H1 (cell line): ENCODE measurements at regions not wholly inside any gene's neighbourhood (a gene's known extent, or its start where the extent isn't known, plus 50 kb on each side); places are given as distances from the start of the nearest gene placed in this dataset.

Source experiments
- CTCF ChIA-PET: fragments of 300-600 bp; sonication (Branson Sonifier 250); formaldehyde crosslinking; loops from one replicate; lab custom pipeline; 2021; ENCODE audit not compliant: partially characterized antibody; lab: Charles Lee
- POLR2A ChIA-PET: fragments of 300-600 bp; sonication (Branson Sonifier 250); formaldehyde crosslinking; loops from one replicate; lab custom pipeline; 2021; ENCODE audit warnings: inconsistent platforms; ENCODE audit not compliant: partially characterized antibody; lab: Charles Lee
- DNase-seq, 2 experiments: peaks; one replicate each; pipeline versions ENCODE4 v3.0.0 to v3.0.0-alpha.2; 2010 to 2022; ENCODE audit warnings: low spot score in 2 of 2, low read depth in 1 of 2, mixed read lengths in 1 of 2
- FAIRE-seq: peaks from 2 replicates; lab custom pipeline; 2011; peaks lifted over from hg19 to GRCh38; lab: Jason Lieb, UNC
- H2AFZ ChIP-seq: 2 replicates; pipeline ENCODE4 v1.8.1; 2012; ENCODE audit warnings: low read length, inconsistent platforms
- H2AK5ac ChIP-seq: 2 replicates; pipeline ENCODE4 v1.6.1; 2013; ENCODE audit warnings: low read depth, low read length
- H2BK120ac ChIP-seq: replicated peaks from 2 replicates; pipeline ENCODE3; 2013; ENCODE audit warnings: low read depth, low read length, inconsistent platforms
- H2BK12ac ChIP-seq: 2 replicates; pipeline ENCODE4 v1.6.1; 2013; ENCODE audit warnings: low read depth, low read length
- H2BK15ac ChIP-seq: 2 replicates; pipeline ENCODE4 v1.6.1; 2013; ENCODE audit warnings: low read length
- H2BK20ac ChIP-seq: 2 replicates; pipeline ENCODE4 v1.6.1; 2013; ENCODE audit warnings: low read length
- H2BK5ac ChIP-seq: 2 replicates; pipeline ENCODE4 v1.6.1; 2013; ENCODE audit warnings: low read depth, low read length
- H3K14ac ChIP-seq: 2 replicates; pipeline ENCODE4 v1.6.1; 2013; ENCODE audit warnings: inconsistent platforms; ENCODE audit not compliant: insufficient read length
- H3K18ac ChIP-seq: 2 replicates; pipeline ENCODE4 v1.6.1; 2013; ENCODE audit warnings: low read length; ENCODE audit errors: extremely low read depth
- H3K23ac ChIP-seq: 2 replicates; pipeline ENCODE4 v1.6.1; 2013; ENCODE audit warnings: inconsistent platforms; ENCODE audit not compliant: insufficient read length
- H3K23me2 ChIP-seq: 2 replicates; pipeline ENCODE4 v1.6.1; 2013; ENCODE audit warnings: low read depth, low read length
- H3K27ac ChIP-seq: 2 replicates; pipeline ENCODE4 v1.6.1; 2011; ENCODE audit warnings: low read depth, low read length, inconsistent platforms
- H3K27me3 ChIP-seq, 4 experiments: replicated peaks in 1 of 4; 1 replicate in 1 of 4; 2 replicates in 3 of 4; pipeline versions ENCODE4 v1.6.1 to v1.8.1; 2011 to 2013; ENCODE audit warnings: low read length in 3 of 4, mild to moderate bottlenecking in 3 of 4, inconsistent platforms in 2 of 4, mixed read lengths in 2 of 4, moderate library complexity in 1 of 4; ENCODE audit not compliant: control insufficient read depth in 3 of 4, insufficient read depth in 3 of 4; ENCODE audit errors: extremely low read depth in 1 of 4
- H3K36me3 ChIP-seq, 4 experiments: 2 replicates each; pipeline versions ENCODE4 v1.6.1 to v1.8.1; 2011 to 2013; ENCODE audit warnings: mild to moderate bottlenecking in 4 of 4, low read length in 3 of 4, moderate library complexity in 2 of 4, control low read depth in 1 of 4, inconsistent platforms in 1 of 4; ENCODE audit not compliant: insufficient read depth in 4 of 4, control insufficient read depth in 2 of 4
- H3K4ac ChIP-seq: replicated peaks from 2 replicates; pipeline ENCODE3; 2013; ENCODE audit warnings: low read length, low read depth, mixed read lengths, inconsistent platforms; ENCODE audit not compliant: insufficient read length
- H3K4me1 ChIP-seq, 4 experiments: replicated peaks in 1 of 4; 1 replicate in 1 of 4; 2 replicates in 3 of 4; pipeline versions ENCODE4 v1.6.1 to v1.8.1; 2011 to 2013; ENCODE audit warnings: low read length in 3 of 4, inconsistent platforms in 2 of 4, mixed read lengths in 1 of 4; ENCODE audit not compliant: insufficient read depth in 4 of 4, control insufficient read depth in 3 of 4
- H3K4me2 ChIP-seq, 2 experiments: 2 replicates each; pipeline versions ENCODE4 v1.6.1 to v1.8.1; 2011 to 2013; ENCODE audit warnings: low read depth in 2 of 2, low read length in 2 of 2, control low read depth in 1 of 2, inconsistent platforms in 1 of 2, mild to moderate bottlenecking in 1 of 2; ENCODE audit not compliant: insufficient read depth in 1 of 2
- H3K4me3 ChIP-seq, 4 experiments: fragments of 200-600, 300-600 bp in 1 of 4; sonication (generic), shearing (Covaris generic), sonication (Bioruptor Twin) in 1 of 4; 2 replicates each; pipeline versions ENCODE4 v1.5.1 to v1.8.1; 2011 to 2016; ENCODE audit warnings: low read length in 4 of 4, low read depth in 3 of 4, control low read depth in 2 of 4, inconsistent platforms in 2 of 4, mild to moderate bottlenecking in 2 of 4, mixed read lengths in 1 of 4, moderate library complexity in 1 of 4; ENCODE audit not compliant: insufficient read depth in 2 of 4; ENCODE audit errors: extremely low read depth in 1 of 4
- H3K56ac ChIP-seq: replicated peaks from 2 replicates; pipeline ENCODE3; 2013; ENCODE audit warnings: low read depth, mild to moderate bottlenecking, mixed read lengths, low read length, inconsistent platforms; ENCODE audit not compliant: insufficient read length
- H3K79me1 ChIP-seq: 2 replicates; pipeline ENCODE4 v1.6.1; 2013; ENCODE audit warnings: low read depth, low read length, control low read depth
- H3K79me2 ChIP-seq, 2 experiments: 2 replicates each; pipeline versions ENCODE4 v1.6.1 to v1.8.1; 2012 to 2013; ENCODE audit warnings: low read length in 2 of 2, mild to moderate bottlenecking in 2 of 2, inconsistent platforms in 1 of 2; ENCODE audit not compliant: insufficient read depth in 2 of 2, control insufficient read depth in 1 of 2
- H3K9ac ChIP-seq, 4 experiments: replicated peaks in 1 of 4; 1 replicate in 1 of 4; 2 replicates in 3 of 4; pipeline versions ENCODE4 v1.6.1 to v1.8.1; 2011 to 2013; ENCODE audit warnings: low read depth in 3 of 4, low read length in 3 of 4, control low read depth in 2 of 4, mild to moderate bottlenecking in 2 of 4, moderate library complexity in 2 of 4, inconsistent platforms in 1 of 4; ENCODE audit errors: extremely low read depth in 1 of 4
- H3K9me3 ChIP-seq, 2 experiments: 2 replicates each; pipeline versions ENCODE4 v1.6.1 to v1.8.1; 2012 to 2013; ENCODE audit warnings: mild to moderate bottlenecking in 2 of 2, moderate library complexity in 2 of 2, control low read depth in 1 of 2, inconsistent platforms in 1 of 2, low read depth in 1 of 2, low read length in 1 of 2, mixed read lengths in 1 of 2; ENCODE audit not compliant: insufficient read depth in 2 of 2
- H4K20me1 ChIP-seq, 2 experiments: replicated peaks in 1 of 2; 2 replicates each; pipeline versions ENCODE3 to v1.8.1; 2011 to 2013; ENCODE audit warnings: inconsistent platforms in 2 of 2, low read length in 2 of 2, mild to moderate bottlenecking in 1 of 2; ENCODE audit not compliant: insufficient read depth in 2 of 2, control insufficient read depth in 1 of 2
- H4K5ac ChIP-seq: 2 replicates; pipeline ENCODE4 v1.6.1; 2013; ENCODE audit warnings: low read length, low read depth, mixed read lengths, inconsistent platforms; ENCODE audit not compliant: insufficient read length
- H4K8ac ChIP-seq: 2 replicates; pipeline ENCODE4 v1.8.0; 2013; ENCODE audit warnings: mild to moderate bottlenecking, moderate library complexity, low read length, inconsistent platforms; ENCODE audit not compliant: insufficient read depth; ENCODE audit errors: extremely low read depth
- H4K91ac ChIP-seq: replicated peaks from 2 replicates; pipeline ENCODE3; 2013; ENCODE audit warnings: low read length, mixed read lengths, inconsistent platforms; ENCODE audit not compliant: insufficient read length
- ASH2L ChIP-seq: fragments of 200-600, 300-600 bp; sonication (generic); IDR thresholded peaks from one replicate; pipeline ENCODE4 v1.7.1; 2017; ENCODE audit warnings: low read length
- CEBPB ChIP-seq: IDR thresholded peaks from 2 replicates; pipeline ENCODE4 v1.6.1; 2012; ENCODE audit warnings: low read depth, low read length
- GABPA ChIP-seq: IDR thresholded peaks from 2 replicates; pipeline ENCODE4 v1.6.1; 2011; ENCODE audit warnings: mild to moderate bottlenecking, low read length, moderate library complexity, borderline replicate concordance; ENCODE audit not compliant: insufficient read depth
- HDAC6 ChIP-seq: IDR thresholded peaks from one replicate; pipeline ENCODE4 v1.7.1; 2012; ENCODE audit warnings: low read depth, mild to moderate bottlenecking, inconsistent platforms, low read length, moderate library complexity
- KDM1A ChIP-seq: fragments of 200-600, 300-600 bp; sonication (generic); IDR thresholded peaks from 2 replicates; pipeline ENCODE4 v1.7.1; 2016; ENCODE audit warnings: mild to moderate bottlenecking, low read length, borderline replicate concordance
- NANOG ChIP-seq: IDR thresholded peaks from 2 replicates; pipeline ENCODE4 v1.6.1; 2011; ENCODE audit warnings: low read length, low read depth, mild to moderate bottlenecking, inconsistent platforms; ENCODE audit not compliant: insufficient read depth, poor library complexity, severe bottlenecking
- RFX5 ChIP-seq: IDR thresholded peaks from 2 replicates; pipeline ENCODE4 v1.6.1; 2011; ENCODE audit warnings: low read depth, low read length, improper control_type of control experiment, borderline replicate concordance
- SIRT6 ChIP-seq: IDR thresholded peaks from one replicate; pipeline ENCODE4 v1.7.1; 2012; ENCODE audit warnings: low read length, inconsistent platforms
- SP4 ChIP-seq: IDR thresholded peaks from 2 replicates; pipeline ENCODE4 v1.6.1; 2012; ENCODE audit warnings: low read length, inconsistent platforms
- TAF7 ChIP-seq: optimal IDR thresholded peaks from 2 replicates; pipeline ENCODE3; 2011; ENCODE audit warnings: low read depth, mild to moderate bottlenecking, inconsistent platforms, low read length, moderate library complexity, borderline replicate concordance
- TCF12 ChIP-seq: IDR thresholded peaks from 2 replicates; pipeline ENCODE4 v1.6.1; 2011; ENCODE audit warnings: low read depth, mild to moderate bottlenecking, low read length
- TF ChIP-seq, protein P1 (sequence below): IDR thresholded peaks from 2 replicates; pipeline ENCODE4 v1.6.1; 2012; ENCODE audit warnings: inconsistent platforms

DNA sequence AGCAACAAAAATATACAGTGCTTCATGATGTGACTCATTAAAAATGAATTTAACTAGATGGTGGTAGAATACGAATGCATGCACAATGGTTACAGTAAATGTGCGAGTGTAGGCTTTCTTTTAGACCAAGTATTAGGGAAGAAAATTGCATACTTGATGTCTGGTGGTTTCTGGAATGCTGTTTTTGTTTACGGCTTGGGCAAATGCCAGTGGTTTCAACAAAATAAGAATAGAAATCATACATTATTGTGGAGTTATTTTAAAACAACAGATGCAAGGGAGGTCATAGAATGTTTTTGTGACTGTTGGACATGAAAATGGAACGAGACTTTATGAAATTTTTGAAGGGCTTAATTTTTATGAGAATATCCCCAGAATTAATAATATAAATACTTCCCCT lies 580.9 kb downstream of the PLCL1 start (continued):
- TF ChIP-seq SIRT6 = no peak
- TF ChIP-seq, all 59 proteins: peak for 0

DNA sequence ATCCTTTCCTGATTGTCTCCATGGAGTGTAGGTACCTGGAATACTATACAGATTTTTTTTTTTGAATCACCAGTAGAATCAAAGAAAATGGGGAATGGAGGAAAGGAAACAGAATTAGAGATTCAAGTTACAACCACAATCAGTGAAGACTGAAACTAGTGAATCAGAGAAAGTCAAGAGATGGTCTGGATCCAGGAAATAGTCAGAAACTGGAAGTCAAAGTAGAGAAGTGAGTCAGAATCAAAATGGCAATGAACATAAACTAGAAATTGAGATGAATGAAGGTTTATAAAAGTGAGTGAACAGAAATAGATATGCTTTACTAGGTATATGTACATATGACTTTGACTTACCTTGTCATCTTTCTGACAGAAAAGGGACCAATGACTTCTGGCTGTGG lies 579.0 kb downstream of the PLCL1 start:
- Histone ChIP-seq H2BK15ac (no peak overlapping the region), H3K4me1 (no peaks in the 10 kb centered on the region), H3K27ac (no peak overlapping the region), H2BK120ac (no peak overlapping the region), H2AFZ (no peak overlapping the region), H2AK5ac (no peak overlapping the region), H3K23ac (no peak overlapping the region), H4K5ac (no peak overlapping the region), H4K8ac (no peak overlapping the region), H4K20me1 (no peaks in the 10 kb centered on the region), H3K79me1 (no peaks in the 10 kb centered on the region), H4K91ac (no peak overlapping the region), H3K4me3 (no peak overlapping the region), H3K4me2 (no peak overlapping the region), H2BK12ac (no peak overlapping the region), H3K18ac (no peak overlapping the region), H3K4ac (no peak overlapping the region), H2BK5ac (no peak overlapping the region), H3K27me3 (no peaks in the 10 kb centered on the region), H3K36me3 (no peaks in the 10 kb centered on the region), H3K14ac (no peak overlapping the region), H3K79me2 (no peaks in the 10 kb centered on the region), H2BK20ac (no peak overlapping the region), H3K9ac (no peak overlapping the region), H3K23me2 (no peaks in the 10 kb centered on the region), H3K56ac (no peak overlapping the region), H3K9me3 (no peaks in the 10 kb centered on the region)
- no peak for DNase-seq
- POLR2A ChIA-PET = no interaction called here
- no peak for FAIRE-seq
- CTCF ChIA-PET = interaction anchor here (1.3 kb wide), 1 partner anchor 9 kb away, joined by 3 read pairs; no protein-coding TSS in a partner anchor
- TF ChIP-seq KDM1A (no peak), TCF12 (no peak), CEBPB (no peak), ASH2L (no peak), HDAC6 (no peak), TAF7 (no peak), SP4 (no peak), NANOG (no peak), RFX5 (no peak), GABPA (no peak)
- TF ChIP-seq, protein P1, sequence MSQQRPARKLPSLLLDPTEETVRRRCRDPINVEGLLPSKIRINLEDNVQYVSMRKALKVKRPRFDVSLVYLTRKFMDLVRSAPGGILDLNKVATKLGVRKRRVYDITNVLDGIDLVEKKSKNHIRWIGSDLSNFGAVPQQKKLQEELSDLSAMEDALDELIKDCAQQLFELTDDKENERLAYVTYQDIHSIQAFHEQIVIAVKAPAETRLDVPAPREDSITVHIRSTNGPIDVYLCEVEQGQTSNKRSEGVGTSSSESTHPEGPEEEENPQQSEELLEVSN = no peak
